MM.1S (cell line): ENCODE measurements at regions not wholly inside any gene's neighbourhood (a gene's known extent, or its start where the extent isn't known, plus 50 kb on each side); places are given as distances from the start of the nearest gene placed in this dataset.

Experiments used
- EZH2 ChIP-seq: fragments of 300-600 bp; sonication (generic); optimal IDR thresholded peaks from 2 replicates; pipeline ENCODE3; 2017; ENCODE audit warnings: low read depth, mild to moderate bottlenecking, antibody characterized with exemption, low read length, mixed read lengths
- EZH2phosphoT487 ChIP-seq: fragments of 300-600 bp; sonication (generic); IDR thresholded peaks from 2 replicates; pipeline ENCODE4 v1.6.1; 2018; ENCODE audit warnings: antibody characterized with exemption, low read length
- TF ChIP-seq, protein P1 (sequence below): fragments of 300-600 bp; sonication (generic); IDR thresholded peaks from 2 replicates; pipeline ENCODE4 v1.5.1; 2016; ENCODE audit warnings: antibody characterized with exemption, low read length, mixed read lengths

DNA sequence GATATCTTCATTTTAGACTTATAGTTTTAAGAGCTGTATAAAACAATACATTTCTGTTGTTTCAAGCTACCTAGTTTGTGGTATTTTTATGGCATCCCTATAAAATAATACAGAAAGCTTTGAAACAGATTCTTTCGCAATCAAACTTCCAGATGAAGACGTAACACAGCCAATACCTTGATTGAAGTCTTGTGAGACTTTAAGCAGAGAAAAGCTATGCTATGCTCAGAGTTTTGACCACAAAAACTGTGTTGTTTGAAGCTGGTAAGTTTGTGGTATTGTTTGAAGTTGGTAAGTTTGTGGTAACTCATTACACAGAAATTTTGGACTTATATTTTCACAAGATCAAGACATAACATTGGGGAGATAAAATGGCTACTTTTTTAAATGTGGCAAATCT lies 201.8 kb upstream of the UGT8 start:
- no peak for TF ChIP-seq EZH2
- TF ChIP-seq, protein P1, sequence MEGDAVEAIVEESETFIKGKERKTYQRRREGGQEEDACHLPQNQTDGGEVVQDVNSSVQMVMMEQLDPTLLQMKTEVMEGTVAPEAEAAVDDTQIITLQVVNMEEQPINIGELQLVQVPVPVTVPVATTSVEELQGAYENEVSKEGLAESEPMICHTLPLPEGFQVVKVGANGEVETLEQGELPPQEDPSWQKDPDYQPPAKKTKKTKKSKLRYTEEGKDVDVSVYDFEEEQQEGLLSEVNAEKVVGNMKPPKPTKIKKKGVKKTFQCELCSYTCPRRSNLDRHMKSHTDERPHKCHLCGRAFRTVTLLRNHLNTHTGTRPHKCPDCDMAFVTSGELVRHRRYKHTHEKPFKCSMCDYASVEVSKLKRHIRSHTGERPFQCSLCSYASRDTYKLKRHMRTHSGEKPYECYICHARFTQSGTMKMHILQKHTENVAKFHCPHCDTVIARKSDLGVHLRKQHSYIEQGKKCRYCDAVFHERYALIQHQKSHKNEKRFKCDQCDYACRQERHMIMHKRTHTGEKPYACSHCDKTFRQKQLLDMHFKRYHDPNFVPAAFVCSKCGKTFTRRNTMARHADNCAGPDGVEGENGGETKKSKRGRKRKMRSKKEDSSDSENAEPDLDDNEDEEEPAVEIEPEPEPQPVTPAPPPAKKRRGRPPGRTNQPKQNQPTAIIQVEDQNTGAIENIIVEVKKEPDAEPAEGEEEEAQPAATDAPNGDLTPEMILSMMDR: no peak
- no peak for TF ChIP-seq EZH2phosphoT487
